Stimulated activated CD8-positive, alpha-beta memory T cell treated with anti-CD3 and anti-CD28 coated beads, Interleukin-4, amount 100 ng/mL, for 1 hour (primary cell): ENCODE measurements at regions not wholly inside any gene's neighbourhood (a gene's known extent, or its start where the extent isn't known, plus 50 kb on each side); places are given as distances from the start of the nearest gene placed in this dataset.

Experiments used
- DNase-seq, 2 donors: peaks; one replicate each; pipeline ENCODE4 v3.0.0-alpha.2; 2020; ENCODE audit warnings: low read depth in 2 of 2, low spot score in 1 of 2

DNA sequence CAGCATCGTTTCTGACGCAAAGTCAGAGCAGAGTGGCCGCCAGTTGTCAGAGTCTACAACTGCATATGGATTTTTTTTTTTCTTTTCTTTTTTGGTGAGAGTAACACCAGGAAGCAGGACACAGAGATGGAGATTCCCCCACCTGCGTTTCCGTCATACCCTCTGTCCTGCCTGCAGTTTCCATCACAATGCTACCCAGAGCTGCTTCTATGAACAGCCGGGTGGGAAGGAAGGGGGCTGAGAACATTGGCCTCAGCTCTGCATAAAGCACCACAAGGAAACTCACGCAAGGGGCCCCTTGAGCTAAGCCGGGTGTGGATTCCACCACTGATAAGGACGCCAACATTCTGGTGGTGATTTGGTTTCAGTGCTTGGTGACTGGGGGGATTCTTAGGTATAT lies 183.5 kb upstream of the AFDN start:
- DNase-seq: no peak

DNA sequence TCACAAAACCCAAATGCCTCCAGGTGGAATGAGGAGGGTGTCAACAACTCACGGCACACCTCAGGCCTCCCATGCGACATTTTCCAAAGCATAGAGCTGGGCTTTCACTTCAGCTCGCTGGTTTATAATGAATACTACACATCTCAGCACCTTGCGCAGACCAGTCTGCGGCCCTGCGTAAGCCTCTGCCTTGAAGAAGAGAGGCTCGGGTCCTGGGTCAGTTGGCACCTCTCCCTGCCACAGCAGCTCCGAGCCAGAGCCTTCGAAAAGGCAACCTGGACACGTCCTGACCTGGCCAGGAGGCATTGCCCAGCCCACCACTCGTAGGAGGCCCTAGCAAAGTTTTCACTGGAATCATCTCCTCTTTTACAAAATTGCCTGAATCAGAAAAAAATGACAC lies 183.0 kb upstream of the AFDN start:
- no peak for DNase-seq

- DNase-seq: no peak
Observed at GRCh38 chr6:167644412-167645132, 182.1 kb upstream of the AFDN start.

GRCh38 chr6:167645368-167645767 lies 181.3 kb upstream of the AFDN start:
- no peak for DNase-seq

DNA sequence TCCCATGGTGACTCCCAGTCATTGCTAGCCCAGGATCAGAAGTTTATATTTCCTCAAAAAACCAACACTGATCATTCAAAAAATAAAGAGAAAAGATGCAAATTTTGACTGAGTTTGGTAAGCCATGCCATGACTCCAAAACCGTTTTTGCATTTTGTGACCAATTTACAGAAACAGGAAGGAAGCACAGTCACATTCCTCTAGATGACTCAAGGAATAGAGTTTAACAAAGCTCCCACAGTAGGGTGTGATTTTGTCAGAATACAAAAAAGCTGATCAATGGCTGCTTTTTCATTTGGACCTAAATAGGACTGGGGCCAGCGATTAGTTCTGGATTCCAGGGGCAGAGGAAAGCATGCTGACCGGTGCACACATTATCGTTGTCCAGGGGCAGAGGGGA lies 179.4 kb upstream of the AFDN start:
- DNase-seq: no peak

- no peak for DNase-seq
Observed at GRCh38 chr6:167647737-167648470, 178.8 kb upstream of the AFDN start.

DNA sequence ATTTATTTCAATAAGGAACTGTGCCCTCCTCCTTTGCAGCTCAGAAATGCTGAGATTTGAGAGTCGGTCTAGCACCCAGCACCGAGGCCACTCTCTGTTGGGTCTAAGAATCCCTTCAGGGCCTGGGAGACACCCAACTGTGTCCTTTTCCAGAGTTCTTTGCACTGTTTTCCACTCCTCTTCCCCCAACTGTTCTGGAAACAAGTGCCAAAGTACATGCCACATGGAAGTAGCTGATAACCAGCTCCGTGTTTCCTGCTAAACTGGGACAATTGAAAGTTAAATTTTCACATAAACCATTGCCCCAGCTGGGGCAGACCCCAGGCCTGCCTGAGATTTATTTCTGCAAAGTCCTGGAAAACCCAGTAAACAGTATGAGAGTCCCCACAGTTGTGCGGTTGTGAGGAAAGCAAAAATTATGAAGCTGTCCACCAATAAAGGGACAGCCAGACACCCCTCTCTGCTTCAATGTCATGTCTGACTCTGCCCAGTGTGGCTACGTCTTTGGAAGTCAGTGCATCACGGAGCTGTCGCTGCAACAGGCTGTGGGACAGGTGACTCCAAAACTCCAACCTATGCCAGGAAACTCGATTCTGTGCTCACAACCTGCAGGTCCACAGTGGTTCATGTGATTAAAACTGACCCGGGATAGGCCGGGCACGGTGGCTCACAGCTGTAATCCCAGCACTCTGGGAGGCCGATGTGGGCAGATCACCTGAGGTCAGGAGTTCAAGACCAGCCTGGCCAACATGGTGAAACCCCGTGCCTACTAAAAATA lies 178.0 kb upstream of the AFDN start:
- DNase-seq: no peak

- DNase-seq: no peak
Observed at GRCh38 chr6:167649476-167649875, 177.2 kb upstream of the AFDN start.

DNA sequence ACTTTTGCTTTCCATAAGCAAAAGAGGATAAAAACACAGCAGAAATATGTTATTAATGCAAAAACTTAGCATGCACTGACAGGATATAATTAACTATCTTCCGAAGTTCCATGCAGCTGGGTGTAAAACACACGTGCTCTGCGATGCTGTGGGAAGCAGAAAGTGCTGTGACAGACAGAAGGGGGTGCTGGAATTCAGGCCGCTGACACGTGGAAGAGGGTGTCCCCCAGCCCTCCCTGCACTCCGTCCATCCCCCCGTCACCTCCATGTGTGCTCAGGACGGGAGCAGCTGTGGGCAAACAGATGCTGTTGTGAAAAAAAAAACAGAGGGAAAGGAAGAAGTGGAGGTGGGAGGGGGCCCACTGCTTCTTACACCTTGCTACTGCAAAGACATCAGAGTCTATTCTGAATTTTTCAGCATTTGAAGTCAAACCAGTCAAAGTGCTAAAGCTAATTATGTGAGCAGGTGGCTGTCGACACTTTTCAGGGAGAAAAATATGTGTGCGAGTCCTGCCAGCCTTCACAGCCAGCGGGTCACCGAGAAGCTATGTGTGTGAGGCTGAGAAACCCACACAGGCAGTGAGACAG lies 175.9 kb upstream of the AFDN start:
- no peak for DNase-seq

DNA sequence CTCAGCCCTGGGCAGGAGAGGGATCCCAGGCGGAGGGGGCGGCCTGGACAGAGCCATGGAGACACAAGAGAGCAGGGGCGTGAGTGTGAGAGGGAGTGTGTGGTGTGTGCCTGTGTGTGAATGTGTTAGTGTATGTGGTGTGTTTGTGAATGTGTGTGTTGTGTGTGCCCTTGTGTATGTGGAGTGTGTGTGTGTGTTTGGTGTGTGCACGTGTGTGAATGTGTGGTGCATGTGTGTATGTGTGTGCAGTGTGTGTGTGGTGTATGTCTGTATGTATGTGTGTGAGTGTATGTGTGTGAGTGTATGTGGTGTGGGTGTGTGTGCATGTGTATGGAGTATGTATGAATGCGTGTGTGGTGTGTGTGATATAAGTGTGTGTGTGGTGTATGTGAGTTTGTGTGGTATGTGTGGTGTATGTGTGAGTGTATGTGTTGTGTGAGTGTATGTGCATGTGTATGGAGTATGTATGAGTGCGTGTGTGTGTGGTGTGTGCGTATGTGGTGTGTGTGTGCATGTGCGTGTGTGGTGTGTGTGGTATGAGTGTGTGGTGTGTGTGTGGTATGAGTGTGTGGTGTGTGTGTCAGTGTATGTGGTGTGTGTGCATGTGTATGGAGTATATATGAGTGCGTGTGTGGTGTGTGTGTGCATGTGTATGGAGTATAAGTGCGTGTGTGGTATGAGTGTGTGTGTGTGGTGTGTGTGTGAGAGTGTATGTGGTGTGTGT lies 175.2 kb upstream of the AFDN start:
- no peak for DNase-seq

- no peak for DNase-seq
Observed at GRCh38 chr6:167652042-167652700, 174.5 kb upstream of the AFDN start.

GRCh38 chr6:167652701-167653095 lies 174.0 kb upstream of the AFDN start:
- DNase-seq: no peak

DNA sequence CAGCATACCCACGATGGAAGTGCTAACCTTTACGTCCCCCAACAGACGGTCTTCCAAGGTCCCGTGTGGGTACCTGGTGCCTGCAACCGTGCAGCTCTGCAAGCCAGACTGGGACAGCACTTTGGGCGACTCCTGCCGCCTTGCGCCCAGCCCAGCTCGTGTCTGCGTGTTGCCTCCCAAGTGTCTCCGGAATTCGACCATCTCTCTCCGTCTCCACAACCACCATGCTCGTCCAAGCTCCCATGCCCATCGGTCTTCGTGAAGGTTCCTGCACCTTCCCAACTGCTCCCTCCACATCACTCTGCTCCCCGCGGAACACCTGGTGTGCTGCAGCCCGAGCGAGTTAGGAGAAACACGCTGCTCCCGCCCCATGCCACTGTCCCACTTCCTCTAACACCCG lies 173.2 kb upstream of the AFDN start:
- DNase-seq: no peak

DNA sequence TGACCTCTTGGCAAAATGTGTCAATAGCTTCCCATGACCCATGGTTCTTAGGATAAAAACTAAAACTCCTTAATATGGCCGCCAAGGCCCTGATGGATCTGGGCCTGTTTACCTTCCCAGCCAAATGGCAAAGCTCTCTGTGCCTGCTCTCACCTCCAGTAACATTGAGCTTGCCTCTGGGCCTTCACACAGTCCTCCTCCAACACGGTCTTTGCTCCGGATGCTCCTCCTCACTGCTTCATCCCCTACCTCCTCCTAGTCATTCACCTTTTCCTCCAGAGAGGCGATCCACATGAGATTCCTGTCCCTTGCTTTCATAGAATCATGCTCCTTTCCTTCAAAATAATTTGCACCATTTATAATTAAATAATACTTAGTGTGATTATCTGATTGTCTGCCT lies 172.3 kb upstream of the AFDN start:
- no peak for DNase-seq

- no peak for DNase-seq
Observed at GRCh38 chr6:167655174-167655821, 171.4 kb upstream of the AFDN start.

- DNase-seq: no peak
Observed at GRCh38 chr6:167658106-167658505, 168.6 kb upstream of the AFDN start.

DNA sequence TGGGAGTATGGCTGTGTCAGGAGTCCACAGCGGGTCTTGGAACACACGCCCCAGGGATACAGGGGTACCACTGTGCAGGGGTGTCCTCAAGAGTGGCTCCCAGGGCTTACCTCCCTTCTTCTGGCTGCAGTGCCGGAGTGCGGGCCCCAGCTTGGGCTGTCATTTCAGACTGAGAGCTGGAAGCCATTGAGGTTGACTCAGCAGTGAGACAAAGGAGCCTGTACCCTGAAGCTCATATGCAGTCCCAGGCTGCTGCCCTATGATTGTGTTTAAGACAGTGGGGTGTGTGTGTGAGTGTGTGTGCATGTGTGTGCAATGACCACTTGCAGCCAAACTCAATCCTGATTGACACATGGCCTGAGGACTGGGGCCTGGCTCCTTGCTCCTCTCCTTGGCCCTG lies 167.7 kb upstream of the AFDN start:
- no peak for DNase-seq

DNA sequence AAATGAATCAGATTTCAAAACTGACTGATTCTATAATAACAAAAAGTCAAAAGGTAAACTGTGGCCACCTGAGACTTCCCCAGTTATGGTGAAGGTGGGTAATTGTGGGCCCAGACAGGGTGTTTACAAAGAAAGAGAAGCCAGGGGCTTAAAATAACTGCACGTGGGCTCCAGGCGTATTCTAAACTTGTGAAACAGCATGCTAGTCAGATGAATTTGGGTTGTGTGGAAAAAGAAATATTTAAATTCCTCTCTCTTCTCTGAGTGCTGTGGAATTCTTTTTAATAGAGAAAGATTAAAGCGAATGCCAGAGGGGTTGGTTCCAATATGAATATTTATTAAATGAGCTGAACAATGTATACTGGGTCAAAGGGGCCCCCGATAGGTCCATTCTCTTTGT lies 166.3 kb upstream of the AFDN start:
- DNase-seq: no peak

DNA sequence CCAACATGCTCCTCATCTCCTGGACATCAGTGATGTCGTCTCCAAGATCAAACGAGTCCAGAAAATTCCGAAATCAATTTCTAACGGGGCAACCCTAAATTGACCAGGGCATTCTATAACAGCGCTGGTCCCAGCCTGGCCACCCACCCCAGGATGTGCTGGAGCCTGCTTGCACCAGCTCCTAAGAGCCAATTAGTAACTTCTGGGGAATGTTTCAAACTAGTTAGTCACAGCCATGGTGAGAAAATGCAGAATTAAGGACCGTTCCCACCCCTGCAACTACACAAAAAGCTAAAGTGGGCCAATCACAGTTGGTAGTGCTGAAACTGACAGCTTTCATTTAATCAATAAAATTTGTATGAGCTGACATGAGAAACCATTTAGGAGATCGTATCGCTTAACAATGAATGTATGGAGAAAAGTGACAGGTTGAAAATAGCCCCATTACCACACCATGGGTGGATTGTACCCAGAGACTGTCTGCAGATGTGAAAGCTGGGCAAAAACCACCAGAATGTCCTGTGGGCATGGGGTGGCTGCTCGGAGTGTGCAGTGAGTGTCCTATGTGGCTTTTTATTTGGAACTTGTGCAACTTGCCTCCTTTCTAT lies 165.7 kb upstream of the AFDN start:
- DNase-seq: no peak
